OCI-M2 (cell line): ENCODE measurements at regions not wholly inside any gene's neighbourhood (a gene's known extent, or its start where the extent isn't known, plus 50 kb on each side); places are given as distances from the start of the nearest gene placed in this dataset.

Source experiments
- DNase-seq: peaks from one replicate; lab custom pipeline; 2025; ENCODE audit not compliant: unreplicated experiment; lab: John Stamatoyannopoulos, UW

GRCh38 chr12:131370791-131371347, 340.0 kb upstream of the SFSWAP start:
- DNase-seq = no peak

- no peak for DNase-seq
Measured at GRCh38 chr12:131371401-131372170, 339.3 kb upstream of the SFSWAP start.

- no peak for DNase-seq
Measured at GRCh38 chr12:131372171-131372475, 338.8 kb upstream of the SFSWAP start.

GRCh38 chr12:131372706-131373195, 338.1 kb upstream of the SFSWAP start:
- no peak for DNase-seq

- no peak for DNase-seq
Measured at GRCh38 chr12:131375261-131375971, 335.5 kb upstream of the SFSWAP start.

GRCh38 chr12:131375972-131376345, 334.9 kb upstream of the SFSWAP start:
- no peak for DNase-seq

- no peak for DNase-seq
Measured at GRCh38 chr12:131378176-131378842, 332.6 kb upstream of the SFSWAP start.

- no peak for DNase-seq
Measured at GRCh38 chr12:131378861-131379665, 331.8 kb upstream of the SFSWAP start.

GRCh38 chr12:131379738-131380137, 331.2 kb upstream of the SFSWAP start:
- DNase-seq = no peak

- DNase-seq = no peak
Measured at GRCh38 chr12:131380220-131380964, 330.5 kb upstream of the SFSWAP start.

- no peak for DNase-seq
Measured at GRCh38 chr12:131380965-131381705, 329.8 kb upstream of the SFSWAP start.

- DNase-seq = no peak
Measured at GRCh38 chr12:131381716-131382430, 329.0 kb upstream of the SFSWAP start.

- no peak for DNase-seq
Measured at GRCh38 chr12:131383291-131383690, 327.6 kb upstream of the SFSWAP start.

GRCh38 chr12:131383741-131384543, 326.9 kb upstream of the SFSWAP start:
- DNase-seq = no peak

GRCh38 chr12:131384544-131384855, 326.4 kb upstream of the SFSWAP start:
- no peak for DNase-seq

GRCh38 chr12:131385313-131386166, 325.4 kb upstream of the SFSWAP start:
- no peak for DNase-seq

GRCh38 chr12:131386167-131386521, 324.7 kb upstream of the SFSWAP start:
- DNase-seq = no peak
